KMS-11 (cell line): ENCODE measurements at regions not wholly inside any gene's neighbourhood (a gene's known extent, or its start where the extent isn't known, plus 50 kb on each side); places are given as distances from the start of the nearest gene placed in this dataset.

ENCODE experiments used
- H2AFZ ChIP-seq: fragments of 200-600 bp; sonication (generic); 2 replicates; pipeline ENCODE4 v1.6.1; 2016; ENCODE audit warnings: antibody characterized with exemption, mixed run types, low read depth
- H3K27ac ChIP-seq: fragments of 200-600 bp; sonication (generic); 2 replicates; pipeline ENCODE4 v1.6.1; 2016; ENCODE audit warnings: mild to moderate bottlenecking, mixed run types
- H3K27me3 ChIP-seq: fragments of 200-600 bp; sonication (generic); 2 replicates; pipeline ENCODE4 v1.6.1; 2017; ENCODE audit warnings: mild to moderate bottlenecking, low read depth, mixed run types, moderate library complexity; ENCODE audit not compliant: insufficient read depth
- H3K36me3 ChIP-seq: fragments of 200-600 bp; sonication (generic); 2 replicates; pipeline ENCODE4 v1.6.1; 2017; ENCODE audit warnings: mild to moderate bottlenecking, mixed run types; ENCODE audit not compliant: insufficient read depth
- H3K4me1 ChIP-seq: fragments of 200-600 bp; sonication (generic); 2 replicates; pipeline ENCODE4 v1.6.1; 2016; ENCODE audit warnings: mild to moderate bottlenecking, low read depth, mixed run types; ENCODE audit not compliant: poor library complexity, severe bottlenecking
- H3K4me2 ChIP-seq: fragments of 200-600 bp; sonication (generic); 2 replicates; pipeline ENCODE4 v1.7.0; 2016; ENCODE audit warnings: mild to moderate bottlenecking, mixed run types
- H3K4me3 ChIP-seq: fragments of 200-600 bp; sonication (generic); IDR thresholded peaks from 2 replicates; pipeline ENCODE4 v1.6.1; 2017; ENCODE audit warnings: low read depth, low read length, mixed read lengths; ENCODE audit not compliant: insufficient read depth
- H3K79me2 ChIP-seq: fragments of 200-600 bp; sonication (generic); 2 replicates; pipeline ENCODE4 v1.6.1; 2016; ENCODE audit warnings: low read depth, mixed run types; ENCODE audit not compliant: insufficient read depth
- H3K9ac ChIP-seq: fragments of 200-600 bp; sonication (generic); 2 replicates; pipeline ENCODE4 v1.6.1; 2016; ENCODE audit warnings: mild to moderate bottlenecking, mixed run types
- H4K20me1 ChIP-seq: fragments of 200-600 bp; sonication (generic); 2 replicates; pipeline ENCODE4 v1.6.1; 2016; ENCODE audit warnings: mild to moderate bottlenecking, mixed run types; ENCODE audit not compliant: insufficient read depth
- CTCF ChIP-seq: fragments of 200-600 bp; sonication (generic); conservative IDR thresholded peaks from 2 replicates; pipeline ENCODE4 v1.6.1; 2017; ENCODE audit warnings: low read depth, mild to moderate bottlenecking, antibody characterized with exemption, low read length, moderate library complexity, mixed read lengths

GRCh38 chr1:209062863-209063262 lies 520.7 kb upstream of the CAMK1G start:
- no peaks in the 10 kb centered on the region for H4K20me1 ChIP-seq
- peak overlapping the region; percentile 10; the same call in 1 of the 2 replicates for H3K27ac ChIP-seq
- H3K79me2 ChIP-seq, result no peaks in the 10 kb centered on the region
- H2AFZ ChIP-seq, result no peak overlapping the region
- H3K9ac ChIP-seq, result no peak overlapping the region
- H3K4me2 ChIP-seq, result peak overlapping the region; percentile 6; the same call in 1 of the 2 replicates
- H3K4me3 ChIP-seq, result no peak overlapping the region
- H3K36me3 ChIP-seq, result no peaks in the 10 kb centered on the region
- H3K27me3 ChIP-seq, result no peaks in the 10 kb centered on the region
- H3K4me1 ChIP-seq, result peaks cover 25% of the 10 kb centered on the region
- no peak for TF ChIP-seq CTCF

GRCh38 chr1:209063767-209064659 lies 519.5 kb upstream of the CAMK1G start:
- Histone ChIP-seq H2AFZ (no peak overlapping the region), H3K36me3 (no peaks in the 10 kb centered on the region), H4K20me1 (no peaks in the 10 kb centered on the region), H3K4me1 (peaks cover 32% of the 10 kb centered on the region), H3K27ac (no peak overlapping the region), H3K4me2 (no peak overlapping the region), H3K79me2 (no peaks in the 10 kb centered on the region), H3K4me3 (no peak overlapping the region), H3K27me3 (no peaks in the 10 kb centered on the region), H3K9ac (no peak overlapping the region)
- no peak for TF ChIP-seq CTCF

- H3K4me3 ChIP-seq, result no peak overlapping the region
- H3K4me2 ChIP-seq, result no peak overlapping the region
- no peaks in the 10 kb centered on the region for H3K36me3 ChIP-seq
- no peak overlapping the region for H3K27ac ChIP-seq
- H4K20me1 ChIP-seq, result no peaks in the 10 kb centered on the region
- peaks cover 38% of the 10 kb centered on the region for H3K4me1 ChIP-seq
- no peaks in the 10 kb centered on the region for H3K27me3 ChIP-seq
- no peak overlapping the region for H2AFZ ChIP-seq
- no peak for TF ChIP-seq CTCF
- no peak overlapping the region for H3K9ac ChIP-seq
- H3K79me2 ChIP-seq, result no peaks in the 10 kb centered on the region
Observed at GRCh38 chr1:209064850-209065706, 518.4 kb upstream of the CAMK1G start.

GRCh38 chr1:209072481-209072880 lies 511.0 kb upstream of the CAMK1G start:
- H3K36me3 ChIP-seq, result no peaks in the 10 kb centered on the region
- no peaks in the 10 kb centered on the region for H4K20me1 ChIP-seq
- H3K9ac ChIP-seq, result no peak overlapping the region
- no peak overlapping the region for H2AFZ ChIP-seq
- H3K27me3 ChIP-seq, result no peaks in the 10 kb centered on the region
- no peak overlapping the region for H3K4me3 ChIP-seq
- no peak overlapping the region for H3K27ac ChIP-seq
- no peak overlapping the region for H3K4me2 ChIP-seq
- no peak for TF ChIP-seq CTCF
- H3K4me1 ChIP-seq, result peaks cover 21% of the 10 kb centered on the region
- no peaks in the 10 kb centered on the region for H3K79me2 ChIP-seq
